ENCODE measurements at regions not wholly inside any gene's neighbourhood (a gene's known extent, or its start where the extent isn't known, plus 50 kb on each side); places are given as distances from the start of the nearest gene placed in this dataset.

GRCh38 chr12:46455648-46456352 is 83.2 kb upstream of the SLC38A2 start:
- WGBS, 2 experiments (ENCODE audit: extremely low coverage in 1 of 2, insufficient coverage in 1 of 2, insufficient read length in 1 of 2, insufficient replicate concordance in 2 of 2, low coverage in 1 of 2, low lambda C conversion rate in 2 of 2, missing lambda C conversion rate in 1 of 2), result 79% methylated on average over 1 of the region's 1 CpG; no CpG with 5 or more reads in 1 of the 2 experiments
- H4K20me1 ChIP-seq (replicated peaks in 1 of 2; ENCODE audit: control insufficient read depth in 1 of 2, insufficient read depth in 2 of 2, low read length in 2 of 2), result no peaks in the 10 kb centered on the region
- POLR2A ChIA-PET (ENCODE audit: partially characterized antibody), result interaction anchor here (1.0 to 1.7 kb wide), 2 partner anchors 88 to 89 kb away, joined by 3 to 4 read pairs; no protein-coding TSS in a partner anchor
- no peak for TF ChIP-seq TAF7 (optimal IDR thresholded peaks at IDR 0.05; ENCODE audit: borderline replicate concordance, low read depth, low read length)
- no peak for TF ChIP-seq ASH2L (IDR thresholded peaks at IDR 0.05; ENCODE audit: low read length)
- no peak for TF ChIP-seq RBBP5 (IDR thresholded peaks at IDR 0.05; ENCODE audit: borderline replicate concordance, low read depth, low read length)
- TF ChIP-seq TCF12 (IDR thresholded peaks at IDR 0.05; ENCODE audit: low read depth, low read length), result no peak
- TF ChIP-seq EZH2 (IDR thresholded peaks at IDR 0.05; ENCODE audit: low read depth, low read length, severe bottlenecking), result no peak

More at GRCh38 chr12:46455648-46456352, 83.2 kb upstream of the SLC38A2 start:
- Histone ChIP-seq H2BK20ac (ENCODE audit: low read length) (no peak overlapping the region), H3K4me3 (ENCODE audit: extremely low read depth in 1 of 4, insufficient read depth in 2 of 4, low read depth in 3 of 4, low read length in 4 of 4) (no peak overlapping the region), H3K56ac (replicated peaks; ENCODE audit: insufficient read length, low read depth, low read length) (no peak overlapping the region), H3K79me2 (ENCODE audit: control insufficient read depth in 1 of 2, insufficient read depth in 2 of 2, low read length in 2 of 2) (no peaks in the 10 kb centered on the region), H3K9me3 (ENCODE audit: insufficient read depth in 2 of 2, low read depth in 1 of 2, low read length in 1 of 2) (no peaks in the 10 kb centered on the region), H2AK5ac (ENCODE audit: low read depth, low read length) (no peak overlapping the region), H4K91ac (replicated peaks; ENCODE audit: insufficient read length, low read length) (no peak overlapping the region), H3K27me3 (replicated peaks in 1 of 4; ENCODE audit: control insufficient read depth in 3 of 4, extremely low read depth in 1 of 4, insufficient read depth in 3 of 4, low read length in 3 of 4) (no peaks in the 10 kb centered on the region), H2BK5ac (ENCODE audit: low read depth, low read length) (no peak overlapping the region), H3K79me1 (ENCODE audit: low read depth, low read length) (no peaks in the 10 kb centered on the region), H3K14ac (ENCODE audit: insufficient read length) (no peak overlapping the region), H3K4me1 (replicated peaks in 1 of 4; ENCODE audit: control insufficient read depth in 3 of 4, insufficient read depth in 4 of 4, low read length in 3 of 4) (peaks cover 0 to 13% (median 3%) of the 10 kb centered on the region in 4 experiments; a peak in 4 of 7 replicates), H2BK15ac (ENCODE audit: low read length) (no peak overlapping the region), H3K36me3 (ENCODE audit: control insufficient read depth in 2 of 4, insufficient read depth in 4 of 4, low read length in 3 of 4) (no peaks in the 10 kb centered on the region), H3K18ac (ENCODE audit: extremely low read depth, low read length) (no peak overlapping the region), H3K27ac (ENCODE audit: low read depth, low read length) (no peak overlapping the region), H3K9ac (replicated peaks in 1 of 4; ENCODE audit: extremely low read depth in 1 of 4, low read depth in 3 of 4, low read length in 3 of 4) (no peak overlapping the region), H3K23me2 (ENCODE audit: low read depth, low read length) (no peaks in the 10 kb centered on the region), H3K4me2 (ENCODE audit: insufficient read depth in 1 of 2, low read depth in 2 of 2, low read length in 2 of 2) (no peak overlapping the region), H2BK12ac (ENCODE audit: low read depth, low read length) (no peak overlapping the region), H3K4ac (replicated peaks; ENCODE audit: insufficient read length, low read depth, low read length) (no peak overlapping the region), H4K8ac (ENCODE audit: extremely low read depth, insufficient read depth, low read length) (no peak overlapping the region), H2AFZ (ENCODE audit: low read length) (no peak overlapping the region), H4K5ac (ENCODE audit: insufficient read length, low read depth, low read length) (no peak overlapping the region), H2BK120ac (replicated peaks; ENCODE audit: low read depth, low read length) (no peak overlapping the region), H3K23ac (ENCODE audit: insufficient read length) (no peak overlapping the region)
- CTCF ChIA-PET (ENCODE audit: partially characterized antibody), result interaction anchor here (1.2 kb wide), 1 partner anchor 206 kb away, joined by 3 read pairs; no protein-coding TSS in a partner anchor
- FAIRE-seq (no peak), DNase-seq (ENCODE audit: low read depth in 1 of 2, low spot score in 2 of 2) (no peak)
